ENCODE measurements at regions not wholly inside any gene's neighbourhood (a gene's known extent, or its start where the extent isn't known, plus 50 kb on each side); places are given as distances from the start of the nearest gene placed in this dataset.

GRCh38 chr2:239717706-239718105 is 307.4 kb downstream of the NDUFA10 start:
- no peak for DNase-seq (ENCODE audit: low read depth in 3 of 3, low spot score in 1 of 3)

- DNase-seq (ENCODE audit: low read depth in 3 of 3, low spot score in 1 of 3) = no peak
Observed at GRCh38 chr2:239717319-239717675, 307.8 kb downstream of the NDUFA10 start.

GRCh38 chr2:239716536-239717318 is 308.4 kb downstream of the NDUFA10 start:
- DNase-seq (ENCODE audit: low read depth in 3 of 3, low spot score in 1 of 3) = no peak

GRCh38 chr2:239716009-239716408 is 309.1 kb downstream of the NDUFA10 start:
- no peak for DNase-seq (ENCODE audit: low read depth in 3 of 3, low spot score in 1 of 3)

GRCh38 chr2:239715606-239716005 is 309.5 kb downstream of the NDUFA10 start:
- no peak for DNase-seq (ENCODE audit: low read depth in 3 of 3, low spot score in 1 of 3)

GRCh38 chr2:239715202-239715601 is 309.9 kb downstream of the NDUFA10 start:
- no peak for DNase-seq (ENCODE audit: low read depth in 3 of 3, low spot score in 1 of 3)

- DNase-seq (ENCODE audit: low read depth in 3 of 3, low spot score in 1 of 3) = no peak
Observed at GRCh38 chr2:239714116-239714515, 311.0 kb downstream of the NDUFA10 start.

GRCh38 chr2:239712755-239713154 is 311.9 kb upstream of the HDAC4 start:
- DNase-seq (ENCODE audit: low read depth in 3 of 3, low spot score in 1 of 3) = no peak

- DNase-seq (ENCODE audit: low read depth in 3 of 3, low spot score in 1 of 3) = no peak
Observed at GRCh38 chr2:239711911-239712570, 311.2 kb upstream of the HDAC4 start.

GRCh38 chr2:239710953-239711861 is 310.4 kb upstream of the HDAC4 start:
- no peak for DNase-seq (ENCODE audit: low read depth in 3 of 3, low spot score in 1 of 3)

- DNase-seq (ENCODE audit: low read depth in 3 of 3, low spot score in 1 of 3) = no peak
Observed at GRCh38 chr2:239706367-239706766, 305.5 kb upstream of the HDAC4 start.

- no peak for DNase-seq (ENCODE audit: low read depth in 3 of 3, low spot score in 1 of 3)
Observed at GRCh38 chr2:239704737-239705136, 303.9 kb upstream of the HDAC4 start.

- no peak for DNase-seq (ENCODE audit: low read depth in 3 of 3, low spot score in 1 of 3)
Observed at GRCh38 chr2:239703834-239704233, 303.0 kb upstream of the HDAC4 start.

GRCh38 chr2:239700686-239701345 is 300.0 kb upstream of the HDAC4 start:
- DNase-seq (ENCODE audit: low read depth in 3 of 3, low spot score in 1 of 3) = no peak

- DNase-seq (ENCODE audit: low read depth in 3 of 3, low spot score in 1 of 3) = no peak
Observed at GRCh38 chr2:239697399-239698164, 296.8 kb upstream of the HDAC4 start.

- DNase-seq (ENCODE audit: low read depth in 3 of 3, low spot score in 1 of 3) = no peak
Observed at GRCh38 chr2:239696559-239697207, 295.9 kb upstream of the HDAC4 start.

GRCh38 chr2:239695728-239696240 is 295.0 kb upstream of the HDAC4 start:
- no peak for DNase-seq (ENCODE audit: low read depth in 3 of 3, low spot score in 1 of 3)

GRCh38 chr2:239695106-239695727 is 294.4 kb upstream of the HDAC4 start:
- no peak for DNase-seq (ENCODE audit: low read depth in 3 of 3, low spot score in 1 of 3)

GRCh38 chr2:239694487-239694886 is 293.7 kb upstream of the HDAC4 start:
- DNase-seq (ENCODE audit: low read depth in 3 of 3, low spot score in 1 of 3) = no peak
